NCI-H1092 treated with DMSO at 0.1 percent for 48 hours (cell line): ENCODE measurements at regions not wholly inside any gene's neighbourhood (a gene's known extent, or its start where the extent isn't known, plus 50 kb on each side); places are given as distances from the start of the nearest gene placed in this dataset.
A peak's percentile ranks its signal among the peaks of the same experiment; 100 is the strongest.
"Not testable (repeated sequence)": the region's sequence is repeated elsewhere in the genome, so short reads cannot be mapped to it uniquely, and the experiment has no call there.

Experiments used
- DNase-seq: peaks from one replicate; lab custom pipeline; 2025; lab: John Stamatoyannopoulos, UW

DNA sequence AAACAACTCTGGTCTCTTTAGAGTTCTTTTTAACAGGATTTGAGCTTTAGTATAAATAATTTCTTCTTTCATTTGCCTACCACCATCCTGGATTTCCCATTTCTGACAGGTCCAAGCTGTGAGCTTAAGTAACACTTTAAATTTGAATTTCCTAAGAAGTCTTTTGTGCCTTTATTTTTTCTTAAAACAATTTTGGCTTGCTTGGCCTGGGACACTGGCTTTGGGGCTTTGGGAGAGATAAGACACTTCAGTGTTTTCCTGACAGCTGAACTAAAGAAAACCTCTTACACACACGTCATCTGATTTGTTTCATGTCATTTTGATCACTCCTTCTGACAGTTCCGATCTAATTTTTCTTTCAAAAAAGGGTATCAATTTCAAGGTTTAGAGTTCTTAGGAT, 121.3 kb upstream of the BMPER start:
- DNase-seq, result no peak

GRCh38 chr7:33788531-33788930, 116.8 kb upstream of the BMPER start:
- no peak for DNase-seq

DNA sequence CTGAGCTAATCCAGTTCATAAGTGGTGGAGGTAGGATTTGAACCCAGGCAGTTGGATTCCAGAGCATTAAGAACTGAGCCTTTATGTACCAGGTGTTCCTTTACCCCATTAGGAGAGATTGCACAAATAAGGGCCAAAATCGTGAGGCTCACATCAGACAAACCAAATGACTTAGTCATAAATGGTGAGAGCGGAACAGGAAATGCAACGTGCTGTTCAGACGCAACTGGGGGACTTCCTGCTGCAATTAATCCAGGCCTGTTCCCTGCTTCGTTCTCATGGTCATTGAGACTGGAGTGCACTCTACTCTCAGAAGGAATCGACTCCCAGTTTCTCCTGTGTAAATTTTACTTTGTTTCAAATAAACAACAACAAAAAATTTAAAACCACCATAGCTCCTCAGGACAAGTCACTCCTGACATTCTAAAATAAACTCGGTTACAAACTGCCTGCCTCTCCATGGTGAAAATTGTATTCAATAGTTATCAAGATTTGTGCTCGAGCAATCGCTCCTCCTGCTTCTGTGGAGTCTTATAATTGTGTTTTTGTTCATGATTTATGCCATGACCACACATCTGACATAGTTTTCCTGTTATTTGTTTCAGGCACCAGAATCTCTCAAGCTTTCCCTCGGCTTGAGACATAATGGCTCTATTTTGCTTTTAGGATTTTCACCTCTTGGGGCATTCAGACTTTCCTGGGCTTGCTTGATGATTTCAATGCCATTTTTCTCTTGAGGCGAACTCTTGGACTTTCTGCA, 115.3 kb upstream of the BMPER start:
- no peak for DNase-seq

DNA sequence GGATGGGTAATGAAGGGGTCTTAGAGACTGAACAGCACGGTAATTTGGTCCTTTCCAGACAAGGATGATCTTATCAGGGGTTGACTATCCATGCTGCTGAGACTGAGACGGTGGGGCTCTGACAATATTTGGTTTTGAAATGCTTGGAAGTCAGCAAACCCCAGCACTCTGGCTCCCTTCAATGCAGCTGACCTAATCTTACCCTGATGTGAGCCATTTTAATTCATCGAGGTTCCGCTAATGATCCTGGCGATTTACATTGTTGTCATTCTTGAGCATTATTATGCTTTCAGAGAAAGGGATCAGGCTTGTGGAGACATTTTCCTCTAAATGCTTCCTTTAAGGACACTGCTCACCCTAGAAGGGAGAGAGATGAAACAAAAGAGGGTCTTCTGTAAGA, 114.6 kb upstream of the BMPER start:
- no peak for DNase-seq

DNA sequence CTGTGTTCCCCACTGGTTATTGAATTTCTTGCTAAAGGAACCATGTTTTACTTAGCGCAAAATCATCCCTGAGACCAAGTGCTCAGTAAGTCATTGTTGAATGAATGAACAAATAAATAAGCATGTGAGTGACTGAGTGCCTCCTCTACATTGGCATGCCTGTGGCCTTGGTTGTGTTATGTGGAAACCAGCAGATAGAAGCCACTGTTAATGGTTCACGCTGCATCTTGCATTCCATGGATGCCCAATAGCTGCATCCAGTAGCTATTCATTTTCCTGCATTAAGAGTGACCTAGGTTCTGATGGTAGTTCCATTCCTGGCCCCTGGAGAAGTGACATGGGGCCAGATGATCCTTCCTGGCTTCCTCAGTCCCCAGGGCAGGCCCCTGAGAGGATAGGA, 113.3 kb upstream of the BMPER start:
- no peak for DNase-seq

DNA sequence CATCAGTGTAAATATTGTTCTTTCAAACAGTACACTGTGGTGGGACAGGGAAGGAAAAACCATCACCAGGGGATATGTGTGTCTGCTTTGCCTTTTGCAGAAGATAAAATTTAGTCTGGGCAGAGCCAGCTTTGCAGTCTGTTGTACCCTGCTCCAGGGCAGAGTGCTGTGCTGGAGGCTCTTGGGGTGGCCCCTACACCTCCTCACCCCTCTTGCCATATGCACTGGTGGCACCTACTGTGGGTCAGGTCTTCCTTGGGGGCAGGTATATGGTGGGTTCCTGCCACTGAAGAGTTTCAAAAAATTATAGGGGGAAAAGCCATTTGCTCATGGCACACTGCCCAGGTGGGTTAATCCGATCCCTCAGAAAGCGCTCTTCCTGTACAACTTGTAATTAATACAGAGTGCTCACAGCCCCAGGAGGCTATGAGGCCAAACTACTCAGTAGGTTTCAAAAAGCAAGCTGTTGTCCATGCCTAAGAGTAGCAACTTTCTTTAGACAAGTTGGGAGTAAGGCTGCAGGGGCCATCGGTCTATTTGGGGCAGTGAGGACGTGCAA, 112.7 kb upstream of the BMPER start:
- DNase-seq, result peak; percentile 76

DNA sequence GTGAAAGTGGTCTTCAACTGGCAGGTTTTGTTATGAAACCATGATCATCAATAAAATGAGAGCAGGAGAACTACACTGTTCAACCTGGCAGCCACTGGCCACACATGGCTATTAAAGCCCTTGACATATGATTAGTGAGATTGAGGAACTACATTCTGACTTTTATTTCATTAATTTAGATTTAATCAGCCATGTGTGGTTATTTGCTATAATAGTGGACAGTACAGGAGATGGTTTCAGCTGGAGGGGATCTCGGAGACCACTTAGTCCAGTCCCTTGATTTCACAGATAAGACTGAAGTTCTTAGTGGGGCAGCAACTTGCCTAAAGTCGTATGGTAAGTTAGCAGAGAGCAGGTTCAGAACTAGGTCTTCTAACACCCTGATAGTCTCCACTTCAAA, 111.7 kb upstream of the BMPER start:
- no peak for DNase-seq

DNA sequence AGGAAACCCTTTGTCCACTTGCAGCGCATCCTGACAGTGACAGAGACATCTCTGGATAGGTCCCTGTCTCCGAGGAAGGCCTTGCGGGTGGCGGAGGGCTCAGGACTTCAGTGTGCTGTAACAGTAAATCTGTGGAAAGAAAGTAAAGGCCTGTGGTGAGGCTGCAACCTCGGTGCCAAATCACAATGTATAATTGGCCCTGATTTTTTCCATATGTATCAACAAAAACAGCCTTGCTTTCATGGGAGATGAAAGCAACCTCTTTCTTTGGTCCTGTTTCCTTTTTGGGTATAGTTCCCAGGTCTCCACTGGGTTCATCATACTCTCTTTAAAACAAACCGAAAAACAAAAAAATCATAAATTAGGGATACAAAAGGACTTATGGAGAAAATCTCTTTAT, 110.9 kb upstream of the BMPER start:
- DNase-seq, result no peak

DNA sequence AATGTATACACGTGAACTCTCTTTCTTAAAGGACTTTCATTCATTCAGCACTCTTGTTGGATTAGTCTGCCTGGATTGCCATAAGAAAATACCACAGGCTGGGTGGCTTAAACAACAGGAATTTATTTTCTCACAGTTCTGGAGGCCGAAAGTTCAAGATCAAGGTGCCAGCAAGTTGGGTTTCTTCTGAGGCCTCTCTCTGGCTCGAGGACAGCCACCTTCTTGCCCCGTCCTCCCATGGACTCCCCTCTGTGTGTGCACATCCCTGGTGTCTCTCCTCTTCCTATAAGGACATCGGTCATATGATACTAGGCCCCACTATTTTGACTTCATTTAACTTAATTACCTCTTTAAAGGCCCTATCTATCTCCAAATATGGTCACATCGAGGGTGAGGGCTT, 110.4 kb upstream of the BMPER start:
- no peak for DNase-seq

- DNase-seq, result no peak
These were observed 108.8 kb upstream of the BMPER start for GRCh38 chr7:33796538-33796937.

DNA sequence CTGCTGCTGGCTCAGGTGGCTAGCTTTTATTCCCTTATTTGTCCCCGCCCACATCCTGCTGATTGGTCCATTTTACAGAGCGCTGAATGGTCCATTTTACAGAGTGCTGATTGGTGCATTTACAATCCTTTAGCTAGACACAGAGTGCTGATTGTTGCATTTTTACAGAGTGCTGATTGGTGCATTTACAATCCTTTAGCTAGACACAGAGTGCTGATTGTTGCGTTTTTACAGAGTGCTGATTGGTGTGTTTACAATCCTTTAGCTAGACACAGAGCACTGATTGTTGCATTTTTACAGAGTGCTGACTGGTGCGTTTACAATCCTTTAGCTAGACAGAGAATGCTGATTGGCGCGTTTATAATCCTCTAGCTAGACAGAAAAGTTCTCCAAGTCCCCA, 107.8 kb upstream of the BMPER start:
- not testable (repeated sequence) for DNase-seq

DNA sequence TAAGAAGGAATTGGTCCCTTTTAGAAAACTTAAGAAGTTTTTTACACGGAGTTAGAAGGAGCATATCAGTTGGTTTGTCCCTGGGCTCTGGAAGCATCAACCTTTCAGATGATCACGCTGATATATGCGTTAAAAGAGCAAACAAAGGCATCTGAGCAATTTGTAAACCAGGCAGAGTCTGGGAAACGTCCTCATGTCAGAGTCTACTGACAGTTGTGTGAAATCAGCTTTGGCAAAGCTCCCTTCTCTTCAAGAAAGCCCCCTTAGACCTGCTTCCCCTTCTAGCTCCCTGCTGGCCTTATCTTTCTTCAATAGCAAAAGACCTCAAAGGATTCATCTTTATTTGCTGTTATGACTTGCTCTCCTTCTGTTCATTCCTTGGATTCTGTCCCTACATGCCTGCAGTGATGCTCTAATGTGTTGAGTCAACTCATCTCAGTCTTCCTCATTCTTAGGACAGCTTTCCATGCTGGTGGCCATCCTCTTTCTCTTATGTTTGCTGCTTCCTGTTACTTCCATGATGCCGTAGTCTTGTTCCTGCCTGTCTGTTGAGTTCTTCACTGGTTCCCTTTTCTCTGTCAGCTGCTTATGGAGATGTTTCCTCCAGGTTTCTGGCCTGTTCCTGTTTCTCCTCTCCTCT, 106.5 kb upstream of the BMPER start:
- DNase-seq, result no peak

GRCh38 chr7:33799766-33800165, 105.6 kb upstream of the BMPER start:
- no peak for DNase-seq

DNA sequence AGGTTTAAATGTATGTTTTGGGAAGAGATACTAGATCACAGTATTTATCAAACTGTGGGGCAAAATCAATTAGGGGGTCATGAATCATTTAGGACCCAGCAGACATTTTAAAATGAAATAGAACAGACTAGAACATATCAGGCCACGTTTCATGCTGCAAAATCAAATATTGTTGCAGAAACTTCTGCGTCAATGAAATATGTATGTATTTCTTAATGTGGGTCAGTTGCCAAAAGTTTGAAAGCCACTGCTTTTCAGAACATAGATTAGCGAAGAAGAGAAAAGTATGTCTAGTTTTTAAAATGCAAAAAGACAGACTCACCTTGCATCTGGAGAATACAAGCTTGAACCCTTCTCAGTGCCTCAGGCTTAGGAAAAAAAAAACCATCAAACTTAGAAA, 102.7 kb upstream of the BMPER start:
- DNase-seq, result no peak

DNA sequence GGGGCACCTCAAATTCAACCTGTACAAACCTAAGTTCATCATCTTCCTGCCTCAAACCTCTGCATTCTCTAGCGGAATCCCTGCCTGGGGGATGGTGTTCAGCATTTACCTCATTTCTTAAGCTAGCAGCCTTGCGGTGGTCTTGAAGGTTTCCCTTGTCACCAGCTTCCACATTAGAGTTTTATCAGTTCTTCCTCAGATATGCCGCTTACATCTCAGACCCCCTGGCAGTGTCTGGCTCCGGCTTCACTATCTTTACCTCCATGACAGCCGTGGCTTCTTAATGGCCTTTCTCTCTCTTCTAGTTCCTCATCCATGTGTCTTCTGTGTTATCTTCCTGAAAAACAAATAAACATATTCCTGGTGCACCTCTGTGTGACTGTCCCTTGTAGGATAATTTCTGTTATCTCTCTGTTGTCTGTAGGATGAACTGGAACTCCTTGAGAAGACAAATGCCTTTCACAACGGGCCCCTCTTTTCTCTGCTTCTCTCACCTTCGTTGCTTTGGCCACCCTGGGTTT, 101.1 kb upstream of the BMPER start:
- no peak for DNase-seq

DNA sequence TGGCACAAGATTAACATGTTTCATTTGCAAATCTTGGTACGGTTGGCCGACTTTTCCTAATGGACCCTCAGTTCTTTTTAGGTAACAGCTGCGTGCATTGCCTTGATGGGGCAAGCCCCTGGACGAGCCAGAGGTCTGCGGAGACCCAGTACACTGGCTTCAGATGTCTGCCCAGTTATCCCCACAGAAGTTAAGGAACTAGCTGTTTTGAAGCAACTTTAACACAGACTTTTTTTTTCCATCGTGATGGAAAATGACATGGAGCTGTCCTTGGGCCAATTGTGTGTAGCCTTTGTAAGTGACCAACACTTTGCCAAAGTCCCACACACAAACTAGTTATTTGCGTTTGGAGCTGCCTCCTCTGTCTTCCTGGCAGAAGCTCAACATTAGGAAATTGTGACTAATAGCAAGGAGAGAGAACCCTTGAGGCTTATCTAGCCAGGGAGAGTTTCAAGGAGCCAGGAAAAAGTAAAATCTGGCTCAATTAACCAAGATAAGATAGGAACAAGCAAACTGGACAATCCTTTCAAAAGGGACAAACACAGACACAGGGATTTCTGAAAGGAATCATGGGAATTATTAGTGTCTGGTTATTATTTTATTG, 99.6 kb upstream of the BMPER start:
- no peak for DNase-seq

GRCh38 chr7:33806298-33807154, 98.8 kb upstream of the BMPER start:
- DNase-seq, result no peak

GRCh38 chr7:33807155-33807530, 98.2 kb upstream of the BMPER start:
- no peak for DNase-seq

DNA sequence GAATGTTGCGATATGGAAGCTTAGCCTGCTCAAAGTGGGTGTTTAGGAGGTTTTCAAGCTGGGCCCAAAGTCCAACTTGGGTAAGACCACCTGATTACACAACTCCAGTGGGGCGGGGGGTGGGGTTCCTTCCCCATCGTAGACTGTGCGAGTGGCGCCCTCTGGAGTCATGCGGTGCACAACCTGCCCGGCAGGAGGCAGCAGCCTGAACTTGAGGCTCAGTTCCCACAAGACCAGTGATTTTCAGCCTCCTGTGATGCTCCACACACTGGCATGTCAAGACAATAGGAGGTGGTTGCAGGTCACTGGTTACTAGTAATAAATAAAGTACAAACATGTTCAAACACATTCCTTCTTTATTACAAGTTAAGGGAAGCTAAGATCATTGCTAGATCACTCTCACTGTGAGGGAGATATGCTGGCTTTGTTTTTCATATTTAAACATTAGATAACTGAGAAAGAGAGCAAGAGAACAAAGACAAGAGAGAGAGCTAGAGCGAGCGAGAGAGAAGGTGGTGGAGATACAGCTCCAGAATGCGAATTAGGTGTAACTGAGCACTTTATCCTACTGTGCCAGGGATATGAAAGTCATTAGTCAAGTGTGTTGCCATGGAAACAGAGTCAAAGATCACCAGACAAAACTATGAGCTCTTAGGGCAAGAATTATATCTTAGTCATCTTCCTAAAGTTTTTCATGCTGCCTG, 97.4 kb upstream of the BMPER start:
- no peak for DNase-seq

- no peak for DNase-seq
These were observed 96.1 kb upstream of the BMPER start for GRCh38 chr7:33809228-33809627.

DNA sequence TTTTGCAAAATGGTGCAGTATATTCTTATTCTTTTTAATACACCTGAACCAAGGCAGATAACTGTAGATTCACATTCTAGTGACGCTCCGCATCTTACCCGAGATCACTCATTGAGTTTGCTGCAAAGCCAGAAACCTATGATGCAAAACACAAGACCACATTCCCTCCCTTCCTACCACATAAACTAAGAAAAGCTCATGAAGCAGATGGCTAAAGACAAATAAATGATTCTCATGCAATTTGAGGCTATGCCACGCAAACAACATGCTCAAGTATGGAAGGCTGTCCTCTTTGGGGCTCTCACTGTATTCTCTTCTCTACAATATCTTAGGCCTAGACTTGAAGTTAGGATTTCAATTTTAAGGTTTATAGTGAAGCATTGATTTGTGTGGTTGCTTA, 95.0 kb upstream of the BMPER start:
- no peak for DNase-seq
